NCI-H2196 (cell line): ENCODE measurements at regions not wholly inside any gene's neighbourhood (a gene's known extent, or its start where the extent isn't known, plus 50 kb on each side); places are given as distances from the start of the nearest gene placed in this dataset.
"Not testable (repeated sequence)": the region's sequence is repeated elsewhere in the genome, so short reads cannot be mapped to it uniquely, and the experiment has no call there.

Experiments
- DNase-seq: peaks from one replicate; lab custom pipeline; 2025; ENCODE audit not compliant: unreplicated experiment; lab: John Stamatoyannopoulos, UW

- DNase-seq, result no peak
These were observed 76.2 kb upstream of the MRPS22 start for GRCh38 chr3:139267300-139268246.

GRCh38 chr3:139269984-139270383 is 73.8 kb upstream of the MRPS22 start:
- DNase-seq, result no peak

DNA sequence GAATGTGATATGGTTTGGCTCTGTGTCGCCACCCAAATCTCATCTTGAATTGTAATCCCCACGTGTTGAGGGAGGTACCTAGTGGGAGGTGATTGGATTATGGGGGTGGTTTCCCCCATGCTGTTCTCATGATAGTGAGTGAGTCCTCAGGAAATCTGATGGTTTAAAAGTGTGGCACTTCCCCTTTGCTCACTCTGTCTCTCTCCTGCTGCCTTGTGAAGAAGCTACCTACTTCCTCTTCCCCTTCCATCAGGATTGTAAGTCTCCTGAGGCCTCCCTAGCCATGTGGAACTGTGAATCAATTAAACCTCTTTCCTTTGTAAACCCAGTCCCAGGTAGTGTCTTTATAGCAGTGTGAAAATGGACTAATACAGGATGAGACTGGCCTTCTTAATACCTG is 73.2 kb upstream of the MRPS22 start:
- DNase-seq, result not testable (repeated sequence)

- no peak for DNase-seq
These were observed 63.7 kb upstream of the MRPS22 start for GRCh38 chr3:139280027-139280671.

GRCh38 chr3:139281096-139281495 is 62.7 kb upstream of the MRPS22 start:
- DNase-seq, result no peak

DNA sequence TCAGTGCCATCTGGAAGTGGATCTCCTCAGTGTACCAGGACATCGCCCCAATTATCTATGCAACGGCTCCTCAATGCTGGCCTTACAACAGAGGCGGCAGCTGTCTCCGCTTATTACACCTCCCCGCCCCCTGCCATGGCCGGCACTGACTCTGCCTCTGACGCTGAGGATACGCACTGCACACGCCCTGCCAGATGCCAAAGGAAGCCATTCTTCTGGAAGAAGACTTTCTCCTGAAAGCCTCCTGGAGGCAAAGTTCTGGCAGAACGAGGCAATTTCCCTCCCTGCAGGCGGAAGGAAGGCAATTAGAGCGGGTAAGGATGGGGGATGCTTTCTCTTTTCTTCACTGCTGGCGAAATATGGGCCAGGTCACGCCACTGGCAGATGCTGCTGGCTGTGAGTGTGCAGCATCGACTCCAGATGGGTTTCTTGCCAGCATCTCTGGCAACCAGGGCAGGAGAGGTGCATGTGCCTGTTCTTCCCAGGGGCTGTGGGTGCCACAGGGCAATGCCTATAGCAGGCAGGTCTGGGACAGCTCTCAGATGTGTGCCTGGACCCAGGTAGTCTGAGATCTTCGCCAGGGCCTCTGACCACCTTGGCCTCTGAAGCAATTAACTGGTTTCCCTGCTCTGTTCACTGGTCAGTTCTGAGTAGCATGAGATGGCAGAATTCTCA is 62.2 kb upstream of the MRPS22 start:
- no peak for DNase-seq

- no peak for DNase-seq
These were observed 60.5 kb upstream of the MRPS22 start for GRCh38 chr3:139283301-139283700.

- no peak for DNase-seq
These were observed 59.6 kb upstream of the MRPS22 start for GRCh38 chr3:139284221-139284620.

- DNase-seq, result no peak
These were observed 58.1 kb upstream of the MRPS22 start for GRCh38 chr3:139285691-139286090.

- DNase-seq, result no peak
These were observed 57.6 kb upstream of the MRPS22 start for GRCh38 chr3:139286241-139286640.

GRCh38 chr3:139286825-139287224 is 57.0 kb upstream of the MRPS22 start:
- no peak for DNase-seq

GRCh38 chr3:139287557-139287956 is 56.3 kb upstream of the MRPS22 start:
- DNase-seq, result no peak

GRCh38 chr3:139288266-139288821 is 55.5 kb upstream of the MRPS22 start:
- DNase-seq, result no peak

- DNase-seq, result no peak
These were observed 53.8 kb upstream of the MRPS22 start for GRCh38 chr3:139289860-139290524.

GRCh38 chr3:139291276-139292051 is 52.4 kb upstream of the MRPS22 start:
- no peak for DNase-seq

GRCh38 chr3:139292192-139292591 is 51.6 kb upstream of the MRPS22 start:
- no peak for DNase-seq

DNA sequence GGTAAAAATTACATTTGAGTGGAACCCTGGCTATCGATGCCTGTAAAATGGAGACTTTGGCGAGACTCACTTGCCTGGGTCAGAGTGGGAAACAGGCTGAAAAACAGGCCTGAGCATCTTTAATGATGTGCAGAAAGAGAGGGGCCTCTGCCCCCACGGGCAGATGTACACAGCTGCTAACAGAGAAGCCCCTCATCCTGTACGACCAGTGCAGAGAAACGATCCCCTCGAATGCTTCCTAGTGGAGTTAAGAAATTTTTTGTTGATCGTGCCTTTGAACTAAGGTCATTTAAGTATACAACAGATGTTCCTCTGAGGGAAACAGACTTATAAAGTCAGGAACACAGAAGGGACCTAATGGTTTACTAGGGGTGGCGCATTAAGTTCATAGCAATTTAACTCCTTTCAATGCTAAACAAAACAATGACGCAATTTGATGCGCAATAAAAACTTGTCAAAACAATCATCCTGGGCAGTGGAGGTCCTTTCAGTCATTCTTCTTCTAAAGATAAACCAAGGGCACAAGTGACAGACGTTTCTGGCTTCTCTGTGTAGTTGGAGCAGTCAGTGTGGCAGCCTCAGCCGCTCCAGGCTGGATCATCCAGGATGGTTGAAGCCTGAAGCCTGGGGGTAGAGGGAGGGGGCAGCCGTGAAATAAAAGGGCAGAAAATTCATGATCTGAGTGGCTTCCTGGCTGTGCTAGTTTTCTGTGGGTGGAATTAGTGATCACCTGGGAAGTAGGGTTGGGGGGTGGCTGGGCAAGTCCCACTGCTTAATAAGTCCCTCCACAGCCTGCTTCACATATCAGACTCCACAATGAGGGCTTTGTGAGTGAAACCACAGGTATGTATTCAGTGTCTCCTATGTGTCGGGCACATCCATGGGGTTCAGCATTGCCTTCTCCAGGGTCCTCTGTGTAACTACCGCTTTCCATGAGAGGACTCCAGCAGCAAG is 50.8 kb upstream of the MRPS22 start:
- no peak for DNase-seq

DNA sequence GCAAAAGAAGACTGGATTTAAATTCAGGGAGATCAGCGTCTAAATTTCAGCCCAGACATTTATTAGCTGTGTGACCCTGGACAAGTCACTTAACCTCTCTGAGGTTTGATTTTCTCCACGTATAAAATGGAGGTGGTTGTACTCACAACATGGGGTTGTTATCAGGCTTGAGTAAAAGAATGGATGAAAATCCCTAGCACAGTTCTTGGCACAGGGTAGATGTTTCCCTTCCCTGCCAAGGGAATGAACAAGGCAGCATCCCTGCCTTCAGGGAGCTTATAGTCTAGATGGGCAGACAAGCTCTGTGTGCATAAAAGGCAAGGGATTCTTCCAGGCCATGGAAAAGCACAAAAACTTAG is 50.2 kb upstream of the MRPS22 start:
- no peak for DNase-seq
